ENCODE measurements at regions not wholly inside any gene's neighbourhood (a gene's known extent, or its start where the extent isn't known, plus 50 kb on each side); places are given as distances from the start of the nearest gene placed in this dataset.

GRCh38 chrX:107323786-107324492 is 117.5 kb downstream of the DNAAF6 start (continued):
- TF ChIP-seq CHD7 (IDR thresholded peaks at IDR 0.05; ENCODE audit: insufficient replicate concordance, low read length) = no peak
- no peak for TF ChIP-seq ATF2 (IDR thresholded peaks at IDR 0.05; ENCODE audit: low read length)
- no peak for TF ChIP-seq CEBPB (IDR thresholded peaks at IDR 0.05; ENCODE audit: low read depth, low read length)
- TF ChIP-seq CHD1 (IDR thresholded peaks at IDR 0.05; ENCODE audit: low read depth, low read length) = no peak
- TF ChIP-seq NANOG (IDR thresholded peaks at IDR 0.05; ENCODE audit: insufficient read depth, low read depth, low read length, poor library complexity, severe bottlenecking) = no peak
- TF ChIP-seq CTBP2 (IDR thresholded peaks at IDR 0.05; ENCODE audit: borderline replicate concordance, insufficient read depth, insufficient read length, low read length) = no peak
- TF ChIP-seq SP1 (IDR thresholded peaks at IDR 0.05; ENCODE audit: low read depth, low read length) = no peak
- no peak for TF ChIP-seq ZNF274 (IDR thresholded peaks at IDR 0.05; ENCODE audit: borderline replicate concordance, extremely low read depth, low read length)
- no peak for TF ChIP-seq KDM4A (IDR thresholded peaks at IDR 0.05; ENCODE audit: low read depth, low read length, severe bottlenecking)

All from H1 (cell line).